ENCODE measurements at regions not wholly inside any gene's neighbourhood (a gene's known extent, or its start where the extent isn't known, plus 50 kb on each side); places are given as distances from the start of the nearest gene placed in this dataset.

DNA sequence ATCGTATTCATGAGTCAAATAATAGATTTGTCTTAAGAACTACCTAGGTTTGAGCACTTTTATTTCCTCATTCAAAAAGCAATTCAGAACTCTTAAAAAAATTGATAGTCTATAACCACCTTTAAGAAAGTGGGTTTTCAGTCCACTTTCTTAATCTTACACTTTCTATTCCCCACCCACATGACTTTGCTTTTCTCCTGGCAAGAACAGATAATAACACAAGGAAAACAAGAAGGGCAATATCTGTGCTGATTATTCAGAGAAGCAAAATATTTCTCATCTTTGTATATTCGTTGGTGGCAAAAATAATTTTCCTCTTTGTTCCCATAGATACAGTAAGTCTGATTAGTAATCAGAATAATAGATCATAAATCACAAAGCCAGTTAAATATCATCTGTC lies 130.6 kb upstream of the DNAJC10 start:
- TF ChIP-seq, protein P1, sequence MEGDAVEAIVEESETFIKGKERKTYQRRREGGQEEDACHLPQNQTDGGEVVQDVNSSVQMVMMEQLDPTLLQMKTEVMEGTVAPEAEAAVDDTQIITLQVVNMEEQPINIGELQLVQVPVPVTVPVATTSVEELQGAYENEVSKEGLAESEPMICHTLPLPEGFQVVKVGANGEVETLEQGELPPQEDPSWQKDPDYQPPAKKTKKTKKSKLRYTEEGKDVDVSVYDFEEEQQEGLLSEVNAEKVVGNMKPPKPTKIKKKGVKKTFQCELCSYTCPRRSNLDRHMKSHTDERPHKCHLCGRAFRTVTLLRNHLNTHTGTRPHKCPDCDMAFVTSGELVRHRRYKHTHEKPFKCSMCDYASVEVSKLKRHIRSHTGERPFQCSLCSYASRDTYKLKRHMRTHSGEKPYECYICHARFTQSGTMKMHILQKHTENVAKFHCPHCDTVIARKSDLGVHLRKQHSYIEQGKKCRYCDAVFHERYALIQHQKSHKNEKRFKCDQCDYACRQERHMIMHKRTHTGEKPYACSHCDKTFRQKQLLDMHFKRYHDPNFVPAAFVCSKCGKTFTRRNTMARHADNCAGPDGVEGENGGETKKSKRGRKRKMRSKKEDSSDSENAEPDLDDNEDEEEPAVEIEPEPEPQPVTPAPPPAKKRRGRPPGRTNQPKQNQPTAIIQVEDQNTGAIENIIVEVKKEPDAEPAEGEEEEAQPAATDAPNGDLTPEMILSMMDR (IDR thresholded peaks at IDR 0.05; ENCODE audit: poor library complexity, severe bottlenecking), result no peak
- TF ChIP-seq EZH2 (IDR thresholded peaks at IDR 0.05; ENCODE audit: borderline replicate concordance, insufficient read depth, low read length, poor library complexity, severe bottlenecking), result no peak
- TF ChIP-seq MXI1 (conservative IDR thresholded peaks at IDR 0.05; ENCODE audit: poor library complexity, severe bottlenecking), result no peak
- TF ChIP-seq POLR2AphosphoS5 (IDR thresholded peaks at IDR 0.05), result no peak
- no peak for TF ChIP-seq EP300 (conservative IDR thresholded peaks at IDR 0.05; ENCODE audit: poor library complexity, severe bottlenecking)
- TF ChIP-seq, protein P2, sequence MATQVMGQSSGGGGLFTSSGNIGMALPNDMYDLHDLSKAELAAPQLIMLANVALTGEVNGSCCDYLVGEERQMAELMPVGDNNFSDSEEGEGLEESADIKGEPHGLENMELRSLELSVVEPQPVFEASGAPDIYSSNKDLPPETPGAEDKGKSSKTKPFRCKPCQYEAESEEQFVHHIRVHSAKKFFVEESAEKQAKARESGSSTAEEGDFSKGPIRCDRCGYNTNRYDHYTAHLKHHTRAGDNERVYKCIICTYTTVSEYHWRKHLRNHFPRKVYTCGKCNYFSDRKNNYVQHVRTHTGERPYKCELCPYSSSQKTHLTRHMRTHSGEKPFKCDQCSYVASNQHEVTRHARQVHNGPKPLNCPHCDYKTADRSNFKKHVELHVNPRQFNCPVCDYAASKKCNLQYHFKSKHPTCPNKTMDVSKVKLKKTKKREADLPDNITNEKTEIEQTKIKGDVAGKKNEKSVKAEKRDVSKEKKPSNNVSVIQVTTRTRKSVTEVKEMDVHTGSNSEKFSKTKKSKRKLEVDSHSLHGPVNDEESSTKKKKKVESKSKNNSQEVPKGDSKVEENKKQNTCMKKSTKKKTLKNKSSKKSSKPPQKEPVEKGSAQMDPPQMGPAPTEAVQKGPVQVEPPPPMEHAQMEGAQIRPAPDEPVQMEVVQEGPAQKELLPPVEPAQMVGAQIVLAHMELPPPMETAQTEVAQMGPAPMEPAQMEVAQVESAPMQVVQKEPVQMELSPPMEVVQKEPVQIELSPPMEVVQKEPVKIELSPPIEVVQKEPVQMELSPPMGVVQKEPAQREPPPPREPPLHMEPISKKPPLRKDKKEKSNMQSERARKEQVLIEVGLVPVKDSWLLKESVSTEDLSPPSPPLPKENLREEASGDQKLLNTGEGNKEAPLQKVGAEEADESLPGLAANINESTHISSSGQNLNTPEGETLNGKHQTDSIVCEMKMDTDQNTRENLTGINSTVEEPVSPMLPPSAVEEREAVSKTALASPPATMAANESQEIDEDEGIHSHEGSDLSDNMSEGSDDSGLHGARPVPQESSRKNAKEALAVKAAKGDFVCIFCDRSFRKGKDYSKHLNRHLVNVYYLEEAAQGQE (IDR thresholded peaks at IDR 0.05; ENCODE audit: borderline replicate concordance), result no peak
- TF ChIP-seq TAF1 (IDR thresholded peaks at IDR 0.05; ENCODE audit: low read depth), result no peak
- no peak for TF ChIP-seq RAD21 (conservative IDR thresholded peaks at IDR 0.05)

All from neural cell (in vitro differentiated cells).